COLO668 (cell line): ENCODE measurements at regions not wholly inside any gene's neighbourhood (a gene's known extent, or its start where the extent isn't known, plus 50 kb on each side); places are given as distances from the start of the nearest gene placed in this dataset.
A peak's percentile ranks its signal among the peaks of the same experiment; 100 is the strongest.

Experiments used
- DNase-seq: peaks from one replicate; lab custom pipeline; 2025; ENCODE audit not compliant: unreplicated experiment; lab: John Stamatoyannopoulos, UW

DNA sequence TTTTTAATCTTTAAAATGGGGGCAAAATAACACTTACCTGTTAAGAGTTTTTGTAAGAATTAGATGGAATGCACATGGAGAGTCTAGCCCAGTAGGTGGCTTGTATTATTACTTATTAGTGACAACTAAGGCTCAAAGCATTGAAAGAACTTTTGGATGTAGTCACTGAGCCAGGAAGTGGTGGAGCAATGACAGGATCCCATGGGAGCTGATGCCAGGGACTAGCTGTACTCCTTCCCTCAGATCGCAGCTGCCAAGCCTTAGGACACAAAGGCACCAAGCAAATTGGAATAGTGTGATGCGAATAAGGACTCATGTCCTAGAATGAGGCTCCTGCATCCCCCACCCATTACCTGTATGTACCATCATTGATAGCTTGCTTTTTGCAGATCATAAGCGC is 370.4 kb upstream of the RGMA start:
- no peak for DNase-seq

DNA sequence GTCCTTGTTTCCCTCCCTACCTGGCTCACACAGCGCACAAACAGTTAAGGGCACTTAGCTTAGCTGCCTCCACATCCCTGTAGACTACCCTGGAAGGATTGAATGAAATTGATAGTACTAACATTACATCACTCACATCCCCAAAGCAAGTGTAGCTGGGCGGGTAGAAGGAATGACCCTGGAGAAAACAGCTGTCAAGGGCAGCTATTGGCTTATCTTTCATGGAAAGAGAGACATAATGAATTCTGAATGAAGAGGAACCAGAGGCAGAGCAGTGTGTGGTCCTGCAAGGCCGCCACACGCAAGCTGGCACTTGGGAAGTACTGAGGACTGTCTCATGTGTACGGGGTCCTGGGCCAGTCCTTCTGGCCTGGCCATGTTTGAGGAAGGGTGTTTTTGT is 369.6 kb upstream of the RGMA start:
- DNase-seq = no peak

DNA sequence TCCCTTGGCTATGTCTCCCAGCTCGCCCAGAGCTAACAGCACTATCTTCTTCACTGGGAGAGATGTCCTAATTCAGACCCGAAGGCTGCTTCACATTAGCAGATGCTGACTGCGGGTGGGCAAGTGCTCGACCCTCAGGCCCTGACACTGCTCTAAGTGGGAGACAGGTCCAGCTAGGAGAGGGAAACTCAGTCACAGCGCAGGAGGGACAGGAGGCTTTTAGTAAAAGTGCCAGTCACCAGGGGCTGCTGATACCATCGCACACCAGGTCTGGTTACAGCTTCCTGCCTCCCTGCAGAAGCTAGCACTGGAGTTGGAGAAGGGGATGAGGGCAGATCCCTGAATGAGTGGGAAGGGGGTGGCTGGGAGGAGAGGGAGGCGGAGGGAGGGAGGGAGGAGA is 365.8 kb upstream of the RGMA start:
- DNase-seq = no peak

DNA sequence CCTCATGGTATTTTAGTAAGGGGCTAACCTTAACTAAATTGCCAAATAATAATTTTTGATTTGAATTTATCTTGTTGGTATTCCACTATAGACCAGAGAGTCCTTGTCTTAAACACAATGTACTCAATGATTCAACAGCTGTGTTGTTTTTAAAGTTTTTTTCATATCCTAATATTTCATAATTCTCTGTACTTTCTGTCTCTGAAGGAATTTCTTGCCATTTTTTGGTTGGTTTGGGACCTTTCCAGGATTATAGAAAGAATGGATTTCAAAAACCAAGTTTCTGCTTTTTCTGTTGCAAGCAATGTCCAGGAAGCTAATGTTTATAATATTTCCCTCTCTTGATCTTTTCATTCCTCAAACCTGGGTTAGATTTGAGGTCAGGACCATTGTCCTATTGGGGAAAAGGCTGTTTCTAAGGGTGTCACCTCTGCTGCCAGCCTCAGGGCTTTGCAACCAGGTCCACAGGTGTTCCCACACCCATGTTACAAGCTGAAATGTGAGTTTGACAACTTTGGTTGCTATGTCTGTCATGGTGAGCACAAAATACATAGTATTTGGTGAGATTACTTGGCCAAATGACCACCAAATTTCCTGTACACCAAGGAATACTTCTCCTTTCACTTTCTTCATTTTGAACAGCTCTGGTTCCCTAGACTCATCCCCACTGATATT is 363.7 kb upstream of the RGMA start:
- DNase-seq = no peak

DNA sequence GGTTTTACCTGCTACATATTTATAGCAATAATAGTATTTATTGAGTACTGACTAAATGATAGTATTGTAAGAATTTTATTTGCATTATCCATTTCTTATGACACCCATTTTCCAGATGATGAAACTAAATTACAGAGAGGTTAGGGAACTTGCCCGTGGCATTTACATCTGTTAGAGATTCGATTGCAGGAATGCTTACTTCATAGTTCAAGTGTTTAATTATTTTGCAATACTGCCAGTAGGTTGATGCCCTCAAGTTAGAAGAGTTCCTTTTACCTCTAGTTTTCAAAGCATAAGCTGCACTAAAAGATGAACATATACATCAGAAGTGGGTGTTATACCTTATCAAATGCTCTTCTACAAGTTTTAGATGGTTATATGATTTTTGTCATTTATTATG is 362.8 kb upstream of the RGMA start:
- DNase-seq = no peak

DNA sequence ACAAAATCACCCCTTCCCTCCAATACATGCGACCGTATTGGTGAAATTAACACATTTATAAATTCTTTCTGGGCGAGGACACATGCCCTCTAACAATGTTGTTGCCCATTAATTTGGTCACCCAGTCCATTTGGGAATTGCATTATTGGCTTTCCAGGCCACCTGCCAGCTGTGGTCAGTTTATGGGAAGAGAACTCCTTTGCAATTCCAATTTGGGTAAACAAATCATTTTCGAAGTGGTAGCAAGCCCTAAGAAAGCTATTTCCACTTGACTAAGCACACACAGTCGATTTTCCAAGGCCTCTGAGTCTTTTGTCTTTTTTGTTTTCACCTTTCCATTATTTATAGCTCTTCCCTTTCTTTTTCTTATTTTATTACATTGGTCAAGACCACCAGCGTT is 362.3 kb upstream of the RGMA start:
- peak; percentile 42 for DNase-seq

DNA sequence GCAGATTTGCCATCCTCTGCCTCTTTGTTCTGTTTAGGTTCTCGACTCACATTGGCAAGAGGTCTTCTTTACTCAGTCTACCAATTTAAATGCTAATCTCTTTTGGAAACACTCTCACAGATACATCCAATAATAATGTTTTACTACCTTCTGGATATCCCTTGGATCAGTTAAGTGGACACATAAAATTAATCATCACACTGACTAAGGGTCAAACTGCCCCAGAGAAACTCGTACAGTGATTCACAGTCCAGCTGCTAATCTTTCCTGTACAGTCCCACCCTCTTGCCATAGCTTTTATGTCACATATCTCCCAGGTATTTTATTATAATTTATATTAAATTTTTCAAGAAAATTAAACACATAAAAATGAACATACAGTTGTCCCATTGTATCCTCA is 360.8 kb upstream of the RGMA start:
- no peak for DNase-seq

DNA sequence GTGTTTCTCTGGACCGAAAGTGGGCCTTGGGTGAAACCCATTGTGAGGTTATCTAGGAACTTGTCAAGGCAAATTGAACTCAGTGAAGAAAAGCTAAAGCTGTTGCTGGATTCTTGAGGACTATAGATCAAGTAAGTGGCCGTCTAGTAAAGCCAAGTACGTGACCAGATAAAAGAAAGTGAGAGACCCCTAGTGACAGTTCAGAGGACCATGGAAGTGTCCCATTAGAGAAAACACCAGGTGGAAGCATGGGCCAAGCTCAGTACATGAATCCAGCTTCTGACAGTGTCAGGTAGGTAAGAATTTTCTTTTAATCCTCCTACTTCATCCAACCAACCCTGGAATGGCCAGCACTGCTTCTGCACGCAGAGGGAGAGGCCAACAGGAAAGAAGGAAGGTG is 349.3 kb upstream of the RGMA start:
- DNase-seq = no peak

DNA sequence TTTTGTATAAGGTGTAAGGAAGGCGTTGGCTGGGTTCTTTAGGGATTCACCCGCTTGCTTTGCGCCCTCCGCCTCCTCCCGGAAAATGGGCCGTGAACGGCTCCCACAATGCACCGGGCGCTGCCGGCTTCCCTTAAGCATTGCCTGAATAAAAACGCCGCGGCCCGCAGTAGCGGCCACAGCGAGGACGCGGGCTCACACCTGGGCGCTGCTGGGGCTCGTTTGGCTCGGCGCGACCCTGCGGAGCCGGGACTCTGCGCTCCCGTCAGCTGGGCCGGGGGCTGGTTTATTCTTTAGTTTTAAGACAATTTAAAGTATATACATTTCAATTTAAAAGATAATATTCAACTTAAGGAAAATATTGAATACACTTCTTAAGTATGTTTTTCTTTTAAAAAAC is 343.5 kb upstream of the RGMA start:
- DNase-seq = no peak

DNA sequence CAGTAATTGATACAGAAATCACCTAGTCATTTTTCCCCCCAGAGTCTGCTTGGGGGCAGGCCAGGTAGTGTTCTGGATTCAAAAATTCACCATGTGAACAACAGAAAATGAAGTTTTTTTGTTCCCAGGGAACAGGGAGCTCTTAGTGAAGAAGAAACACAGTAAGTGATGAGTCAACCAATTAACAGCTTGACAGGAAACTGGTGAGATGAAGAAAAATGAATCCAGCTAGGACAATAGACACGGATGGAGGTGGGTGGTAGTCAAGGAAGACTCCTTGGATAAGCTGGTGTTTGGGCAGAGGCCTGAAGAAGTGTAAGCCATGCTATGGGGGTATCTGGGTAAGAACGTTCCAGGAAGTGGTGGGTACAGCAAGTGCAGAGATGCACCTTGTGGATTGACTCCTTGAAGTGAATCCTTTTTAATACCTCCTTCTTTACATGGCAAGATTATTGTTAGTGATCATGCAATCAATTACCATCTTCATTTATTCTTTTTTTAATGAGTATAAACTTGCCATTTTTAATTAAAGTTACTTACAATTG is 339.9 kb upstream of the RGMA start:
- no peak for DNase-seq

DNA sequence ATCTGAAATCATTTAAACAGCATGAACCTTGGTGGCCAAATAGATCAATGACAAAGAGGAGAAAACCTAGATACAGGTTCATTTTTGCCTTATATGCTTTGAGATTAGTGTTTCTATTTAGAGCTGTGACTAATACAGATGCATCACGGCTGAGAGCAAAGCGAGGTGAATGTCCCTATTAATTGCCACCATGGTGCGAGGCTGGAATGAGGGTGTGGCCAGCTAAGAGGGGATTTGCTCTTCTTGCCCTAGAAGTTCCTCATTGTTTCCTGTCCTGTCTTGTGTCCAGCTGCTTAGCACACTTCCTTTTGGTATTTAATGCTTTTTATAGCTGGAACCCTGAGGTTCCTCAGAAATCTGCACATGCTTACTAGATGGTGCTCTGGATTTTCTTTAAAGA is 339.1 kb upstream of the RGMA start:
- no peak for DNase-seq

DNA sequence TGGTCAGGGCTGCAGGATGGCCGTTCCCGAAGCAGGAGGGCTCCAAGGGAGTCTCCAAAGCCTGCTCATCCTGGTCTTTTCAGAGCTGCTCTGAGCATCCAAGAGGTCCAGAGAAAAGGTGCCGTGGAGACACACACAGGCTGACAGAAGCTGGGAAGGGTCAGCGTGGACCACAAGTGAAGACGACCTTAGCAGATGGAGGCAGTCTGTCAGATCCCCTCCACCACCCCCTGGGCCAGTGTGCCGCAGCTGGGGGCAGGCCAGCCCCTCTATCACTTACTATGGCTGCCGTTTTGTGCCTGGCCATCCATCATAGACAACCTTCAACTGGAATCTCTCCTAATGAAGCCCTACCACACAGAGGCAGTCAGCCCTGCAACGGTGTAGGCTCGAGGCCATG is 335.1 kb upstream of the RGMA start:
- DNase-seq = no peak

DNA sequence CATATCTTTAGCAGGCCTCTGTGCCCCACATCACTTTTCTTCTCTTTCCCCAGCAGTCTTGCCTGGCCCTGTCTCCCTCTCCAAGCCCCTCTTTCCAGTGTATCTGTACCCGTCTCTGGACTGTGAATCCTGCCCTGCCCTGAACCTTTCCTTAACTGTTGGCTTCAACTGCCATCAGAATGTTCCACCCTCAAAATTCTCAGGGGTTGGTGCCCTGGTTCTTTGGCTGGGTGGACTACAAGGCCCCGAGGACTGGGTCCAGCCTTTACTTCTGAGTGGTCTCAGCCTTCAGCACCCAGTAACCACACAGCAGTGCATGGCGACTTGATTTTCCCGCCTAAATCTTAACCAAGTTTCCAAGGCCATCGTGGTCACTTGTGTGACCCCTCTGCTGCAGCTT is 333.5 kb upstream of the RGMA start:
- no peak for DNase-seq

DNA sequence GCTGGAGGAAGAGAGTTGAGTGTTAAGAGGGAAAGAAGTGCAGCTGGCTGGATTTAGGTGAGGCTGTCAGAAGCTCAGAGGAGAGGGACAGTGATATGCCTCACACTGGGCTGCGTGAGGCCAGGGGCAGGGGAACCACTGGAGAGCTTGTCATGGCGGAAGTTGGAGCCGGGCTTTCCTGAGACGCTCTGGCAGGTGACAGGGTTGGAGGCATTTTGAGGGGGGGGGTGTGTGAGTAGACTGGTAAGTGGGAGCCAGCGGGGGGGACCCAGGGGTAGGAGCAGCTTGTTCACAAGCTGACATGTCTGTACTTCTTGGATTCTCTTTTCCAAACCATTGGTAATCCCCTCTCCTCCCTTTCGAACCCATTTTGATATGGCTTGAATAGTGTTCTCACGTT is 331.5 kb upstream of the RGMA start:
- no peak for DNase-seq

DNA sequence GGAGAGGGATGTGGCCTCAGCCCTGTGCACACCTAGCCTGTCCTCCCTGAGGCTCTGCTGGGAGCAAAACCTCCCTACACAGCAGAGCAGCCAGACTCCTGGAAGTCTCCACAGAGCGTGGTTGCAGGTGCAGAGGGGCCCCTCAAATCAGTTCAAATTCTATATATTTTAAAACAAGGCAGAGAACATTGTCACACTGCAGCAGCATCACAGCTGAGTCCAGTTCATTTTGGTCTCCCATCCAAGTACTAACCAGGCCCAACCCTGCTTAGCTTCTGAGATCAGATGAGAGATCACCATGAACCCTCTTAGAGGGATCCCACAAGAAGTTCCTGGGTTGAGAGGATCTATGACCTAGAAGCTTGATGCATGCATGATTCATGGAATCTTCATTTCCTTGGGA is 331.0 kb upstream of the RGMA start:
- no peak for DNase-seq

DNA sequence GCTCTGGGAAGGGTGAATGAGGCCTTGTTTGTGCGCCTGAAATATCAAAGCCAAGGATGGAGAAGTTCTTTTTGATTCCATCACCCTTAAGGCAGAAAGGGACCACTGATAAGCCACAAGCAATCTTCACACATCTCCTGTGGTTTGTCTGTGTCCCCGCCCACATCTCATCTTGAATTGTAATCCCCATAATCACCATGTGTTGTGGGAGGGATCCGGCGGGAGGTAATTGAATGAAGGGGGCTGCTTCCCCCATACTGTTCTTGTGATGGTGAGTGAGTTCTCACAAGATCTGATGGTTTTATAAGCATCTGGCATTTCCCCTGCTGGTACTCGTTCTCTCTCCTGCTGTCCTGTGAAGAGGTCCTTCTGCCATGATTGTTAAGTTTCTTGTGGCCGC is 329.6 kb upstream of the RGMA start:
- no peak for DNase-seq

DNA sequence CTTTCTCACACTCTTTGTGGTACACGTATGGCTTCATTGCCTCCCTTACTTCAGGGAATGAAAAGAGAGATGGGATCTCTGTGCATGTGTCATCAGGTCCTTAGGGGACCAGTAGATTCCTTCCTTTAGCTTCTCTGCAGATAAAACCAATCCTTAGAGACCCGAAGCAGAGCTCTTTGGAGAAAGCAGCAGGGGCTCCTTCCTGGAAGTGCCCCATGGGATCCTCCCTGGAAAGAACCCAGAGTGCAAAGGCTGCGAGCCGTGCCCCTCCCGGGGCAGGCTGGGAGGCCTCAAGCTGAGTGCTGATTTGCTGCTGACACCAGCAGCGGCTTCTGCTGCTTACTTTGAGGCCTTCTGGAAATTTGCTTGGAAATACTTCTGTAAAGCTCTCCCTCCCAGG is 328.6 kb upstream of the RGMA start:
- DNase-seq = no peak

DNA sequence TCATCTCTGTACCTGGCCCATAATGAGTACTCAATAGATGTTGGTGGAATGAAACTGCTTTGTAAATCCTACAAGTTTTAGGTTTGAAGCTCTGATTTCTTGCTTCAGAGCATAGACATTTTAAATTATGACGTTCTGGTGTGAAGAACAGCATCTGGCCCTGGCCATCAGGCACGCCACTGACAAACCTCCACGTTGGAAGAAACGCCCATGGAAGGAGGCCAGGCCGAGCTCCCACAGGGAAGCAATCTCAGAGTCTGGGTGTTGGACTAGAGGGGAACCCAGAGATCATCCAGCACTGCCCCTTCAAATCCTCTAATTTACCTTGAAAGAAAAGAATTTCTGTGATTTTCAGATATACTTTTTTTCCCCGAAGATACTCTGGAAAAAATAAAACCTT is 328.1 kb upstream of the RGMA start:
- DNase-seq = no peak

DNA sequence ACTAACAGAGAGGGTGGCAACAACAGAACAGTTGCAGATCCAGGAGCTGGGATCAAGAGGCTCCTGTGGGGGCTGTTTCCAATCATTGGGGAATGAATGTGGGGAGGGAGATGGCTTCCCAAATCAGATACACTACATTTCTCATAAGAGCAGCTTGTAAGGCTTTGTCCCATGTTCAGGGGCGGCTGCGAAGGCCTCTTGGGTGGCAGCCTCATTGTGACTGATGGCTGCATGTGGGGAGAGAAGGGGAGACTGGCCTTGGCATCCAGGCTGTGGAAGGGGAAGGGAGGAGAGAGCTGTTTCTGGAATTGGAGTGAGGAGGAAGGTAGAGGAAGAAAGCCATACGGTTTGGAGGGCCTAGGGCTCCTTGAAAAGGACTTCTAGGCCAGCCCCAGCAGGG is 326.6 kb upstream of the RGMA start:
- no peak for DNase-seq

DNA sequence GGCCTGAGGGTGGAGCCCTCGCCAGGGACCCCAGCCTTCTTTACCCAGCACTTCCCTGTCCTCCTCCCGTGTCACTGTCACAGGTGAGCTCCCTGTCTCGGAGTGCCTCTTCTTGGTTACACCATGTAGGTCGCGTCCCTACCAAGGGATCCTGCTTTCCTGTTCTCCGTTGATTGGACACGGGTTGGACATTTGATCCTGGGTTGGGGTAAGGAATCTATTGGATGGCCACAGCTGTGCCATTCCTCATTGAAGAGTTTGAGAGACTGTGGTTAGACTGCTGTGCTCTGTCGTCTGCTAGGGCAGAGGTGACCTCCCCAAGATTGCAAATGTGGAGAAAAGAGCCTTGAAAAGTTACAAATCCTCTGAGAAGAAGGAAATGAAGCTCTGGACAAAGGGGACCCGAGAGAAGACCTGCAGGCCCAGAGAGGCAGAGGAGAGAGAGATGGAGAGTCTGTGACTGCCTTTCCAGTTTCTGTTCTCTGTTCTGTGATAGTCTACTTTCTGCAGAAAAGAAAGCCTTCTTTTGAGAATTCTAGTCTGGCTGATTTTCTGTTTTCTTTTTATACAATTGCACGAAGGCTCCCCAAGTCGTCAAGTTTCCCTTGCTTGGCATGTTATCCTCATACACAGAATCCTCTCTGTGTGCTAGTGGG is 325.7 kb upstream of the RGMA start:
- DNase-seq = no peak

DNA sequence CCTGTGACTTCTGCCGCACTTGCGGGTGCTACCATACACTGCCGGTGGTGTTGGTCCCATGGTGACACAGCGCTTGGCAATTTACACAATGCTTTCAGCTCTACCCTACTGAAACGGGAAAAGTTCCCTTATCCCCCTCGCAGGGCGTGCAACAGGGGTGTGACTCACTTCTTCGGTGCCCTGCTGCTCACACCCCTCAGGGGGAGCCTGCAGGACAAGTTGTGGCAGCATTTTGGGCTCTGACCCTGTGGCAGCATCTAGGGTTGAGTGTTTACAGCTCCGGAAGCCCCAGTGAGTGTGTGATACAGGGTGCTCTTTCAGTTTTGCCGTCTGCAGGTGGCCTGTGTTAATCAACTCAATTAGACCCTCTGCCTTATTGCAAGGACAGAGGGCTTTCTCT is 324.7 kb upstream of the RGMA start:
- no peak for DNase-seq

DNA sequence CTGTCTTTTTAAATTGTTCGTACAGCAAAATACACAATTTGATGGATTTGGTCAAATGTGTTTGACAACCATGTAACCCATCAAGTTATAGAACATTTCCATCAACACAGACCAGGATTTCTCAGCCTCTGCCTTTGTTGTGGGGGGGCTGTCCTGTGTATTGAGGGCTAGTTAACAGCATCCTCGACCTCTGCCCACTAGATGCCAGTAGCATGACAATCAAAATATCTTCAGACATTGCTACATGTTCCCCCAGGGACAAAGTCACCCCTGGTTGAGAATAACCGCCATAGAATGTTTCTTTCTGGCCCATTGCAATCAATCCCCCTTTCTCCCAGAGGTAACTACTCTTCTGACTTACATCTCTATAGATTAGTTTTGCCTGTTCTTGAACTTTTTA is 310.1 kb upstream of the RGMA start:
- no peak for DNase-seq

DNA sequence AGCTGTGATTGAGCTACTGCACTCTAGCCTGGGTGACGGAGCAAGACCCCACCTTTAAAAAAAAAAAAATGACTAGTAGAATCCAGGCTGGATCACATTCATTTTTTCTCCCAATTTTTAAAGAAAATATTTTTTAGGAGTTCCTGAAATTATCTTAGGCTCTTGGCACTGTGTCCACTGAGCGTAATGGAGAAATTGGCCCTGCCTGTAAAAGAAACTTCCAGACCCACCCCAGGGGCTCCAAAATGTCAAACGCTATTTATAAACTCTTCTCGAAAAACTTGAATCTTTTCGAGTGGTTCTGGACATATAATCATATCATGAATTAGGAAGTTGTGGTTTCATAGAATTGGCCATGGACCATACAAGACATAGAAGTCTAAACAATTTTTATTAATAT is 300.2 kb upstream of the RGMA start:
- no peak for DNase-seq
